Sigmoid colon (tissue), 4 donors: ENCODE measurements at regions not wholly inside any gene's neighbourhood (a gene's known extent, or its start where the extent isn't known, plus 50 kb on each side); places are given as distances from the start of the nearest gene placed in this dataset.

Experiments used
- CTCF ChIP-seq, 4 experiments: fragments of 450-650 bp in 3 of 4; fragments of 200-600 bp in 1 of 4; IDR thresholded peaks; one replicate each; pipeline ENCODE4 v1.5.1; 2016 to 2019; ENCODE audit warnings: antibody characterized with exemption in 4 of 4, mild to moderate bottlenecking in 3 of 4, moderate library complexity in 2 of 4
- POLR2A ChIP-seq, 2 donors: fragments of 450-650 bp; IDR thresholded peaks; one replicate each; pipeline ENCODE4 v1.6.1; 2016; ENCODE audit warnings: antibody characterized with exemption in 2 of 2, mild to moderate bottlenecking in 2 of 2, moderate library complexity in 2 of 2
- POLR2AphosphoS5 ChIP-seq, 4 donors: sonication (generic); formaldehyde crosslinking; IDR thresholded peaks; one replicate each; pipeline ENCODE4 v1.6.1; 2017; ENCODE audit warnings: antibody characterized with exemption in 4 of 4

- TF ChIP-seq POLR2A (IDR thresholded peaks at IDR 0.05) = no peak
- TF ChIP-seq CTCF (IDR thresholded peaks at IDR 0.05) = no peak
- TF ChIP-seq POLR2AphosphoS5 (IDR thresholded peaks at IDR 0.05) = no peak
Observed at GRCh38 chr6:140397106-140397505, 1022.7 kb upstream of the CITED2 start.
